Gastroesophageal sphincter (tissue), 4 donors: ENCODE measurements at regions not wholly inside any gene's neighbourhood (a gene's known extent, or its start where the extent isn't known, plus 50 kb on each side); places are given as distances from the start of the nearest gene placed in this dataset.

ENCODE experiments used
- ATAC-seq: fragments of 150-250 bp; one replicate; pipeline ENCODE4 v1.9.1; 2016; ENCODE audit warnings: mild to moderate bottlenecking, moderate library complexity
- H3K27ac ChIP-seq, 4 donors: fragments of 200-600 bp; sonication (generic) in 3 of 4; 1 replicate in 3 of 4; 2 replicates in 1 of 4; pipeline ENCODE4 v1.5.1; 2016 to 2019
- H3K27me3 ChIP-seq: fragments of 200-600 bp; sonication (generic); one replicate; pipeline ENCODE4 v1.5.1; 2019
- H3K36me3 ChIP-seq, 2 donors: fragments of 200-600 bp; sonication (generic); one replicate each; pipeline ENCODE4 v1.5.1; 2019; ENCODE audit warnings: control low read depth in 1 of 2
- H3K4me1 ChIP-seq, 3 donors: fragments of 200-600 bp; sonication (generic); 1 replicate in 2 of 3; 2 replicates in 1 of 3; pipeline ENCODE4 v1.5.1; 2016 to 2019; ENCODE audit warnings: control low read depth in 2 of 3
- H3K4me3 ChIP-seq, 2 donors: fragments of 200-600 bp; sonication (generic); one replicate each; pipeline ENCODE4 v1.5.1; 2019; ENCODE audit warnings: mild to moderate bottlenecking in 1 of 2, moderate library complexity in 1 of 2
- H3K9me3 ChIP-seq, 3 donors: fragments of 200-600 bp; sonication (generic); one replicate each; pipeline ENCODE4 v1.5.1; 2017 to 2019; ENCODE audit warnings: control low read depth in 2 of 3
- EP300 ChIP-seq: sonication (generic); formaldehyde crosslinking; IDR thresholded peaks from one replicate; pipeline ENCODE4 v1.6.1; 2017; ENCODE audit warnings: antibody characterized with exemption, mild to moderate bottlenecking
- POLR2A ChIP-seq, 2 donors: fragments of 450-650 bp; IDR thresholded peaks; one replicate each; pipeline ENCODE4 v1.6.1; 2017; ENCODE audit warnings: antibody characterized with exemption in 2 of 2, mild to moderate bottlenecking in 2 of 2, moderate library complexity in 1 of 2
- POLR2AphosphoS5 ChIP-seq: sonication (generic); formaldehyde crosslinking; IDR thresholded peaks from one replicate; pipeline ENCODE4 v1.6.1; 2017; ENCODE audit warnings: antibody characterized with exemption
- WGBS, 2 donors: methylation state at CpG; one replicate each; pipeline ENCODE4 v1.1.5; 2018; ENCODE audit warnings: low coverage in 1 of 2; 5-methylcytosine and 5-hydroxymethylcytosine counted together
- TF ChIP-seq, protein P1 (sequence below), 4 experiments: fragments of 200-600 bp in 2 of 4; fragments of 450-650 bp in 2 of 4; sonication (generic) in 1 of 4; IDR thresholded peaks; one replicate each; pipeline ENCODE4 v1.5.1; 2017 to 2019; ENCODE audit warnings: antibody characterized with exemption in 4 of 4, mild to moderate bottlenecking in 2 of 4, moderate library complexity in 2 of 4

DNA sequence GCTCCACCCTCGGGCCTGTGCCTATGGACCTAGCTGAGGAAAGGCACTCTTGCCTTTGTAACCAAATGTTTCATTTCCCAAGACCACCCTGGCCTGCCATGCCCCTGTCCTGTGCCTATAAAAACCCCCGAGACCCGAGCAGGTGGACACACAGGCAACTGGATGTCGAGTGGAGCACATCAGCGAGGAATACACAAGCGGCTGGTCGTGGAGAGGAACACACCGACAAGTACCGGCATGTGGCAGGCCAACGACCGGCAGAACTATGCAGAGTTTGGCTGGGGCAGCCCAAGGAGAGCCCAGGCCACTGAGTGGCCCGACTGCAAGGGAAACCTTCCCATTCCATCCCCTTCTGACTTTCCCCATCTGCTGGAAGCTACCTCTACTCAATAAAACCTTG is 1963.8 kb upstream of the CELF4 start:
- Histone ChIP-seq H3K4me1 (no peaks in the 10 kb centered on the region), H3K4me3 (no peak overlapping the region), H3K27me3 (no peaks in the 10 kb centered on the region), H3K27ac (no peak overlapping the region), H3K36me3 (no peaks in the 10 kb centered on the region), H3K9me3 (no peaks in the 10 kb centered on the region)
- ATAC-seq, result no peak
- no peak for TF ChIP-seq POLR2A (IDR thresholded peaks at IDR 0.05)
- TF ChIP-seq EP300, result no peak
- TF ChIP-seq POLR2AphosphoS5, result no peak
- TF ChIP-seq, protein P1, sequence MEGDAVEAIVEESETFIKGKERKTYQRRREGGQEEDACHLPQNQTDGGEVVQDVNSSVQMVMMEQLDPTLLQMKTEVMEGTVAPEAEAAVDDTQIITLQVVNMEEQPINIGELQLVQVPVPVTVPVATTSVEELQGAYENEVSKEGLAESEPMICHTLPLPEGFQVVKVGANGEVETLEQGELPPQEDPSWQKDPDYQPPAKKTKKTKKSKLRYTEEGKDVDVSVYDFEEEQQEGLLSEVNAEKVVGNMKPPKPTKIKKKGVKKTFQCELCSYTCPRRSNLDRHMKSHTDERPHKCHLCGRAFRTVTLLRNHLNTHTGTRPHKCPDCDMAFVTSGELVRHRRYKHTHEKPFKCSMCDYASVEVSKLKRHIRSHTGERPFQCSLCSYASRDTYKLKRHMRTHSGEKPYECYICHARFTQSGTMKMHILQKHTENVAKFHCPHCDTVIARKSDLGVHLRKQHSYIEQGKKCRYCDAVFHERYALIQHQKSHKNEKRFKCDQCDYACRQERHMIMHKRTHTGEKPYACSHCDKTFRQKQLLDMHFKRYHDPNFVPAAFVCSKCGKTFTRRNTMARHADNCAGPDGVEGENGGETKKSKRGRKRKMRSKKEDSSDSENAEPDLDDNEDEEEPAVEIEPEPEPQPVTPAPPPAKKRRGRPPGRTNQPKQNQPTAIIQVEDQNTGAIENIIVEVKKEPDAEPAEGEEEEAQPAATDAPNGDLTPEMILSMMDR (IDR thresholded peaks at IDR 0.05), result no peak
- WGBS, 2 donors, result 100% methylated on average over 1 to 4 of the region's 12 CpGs

DNA sequence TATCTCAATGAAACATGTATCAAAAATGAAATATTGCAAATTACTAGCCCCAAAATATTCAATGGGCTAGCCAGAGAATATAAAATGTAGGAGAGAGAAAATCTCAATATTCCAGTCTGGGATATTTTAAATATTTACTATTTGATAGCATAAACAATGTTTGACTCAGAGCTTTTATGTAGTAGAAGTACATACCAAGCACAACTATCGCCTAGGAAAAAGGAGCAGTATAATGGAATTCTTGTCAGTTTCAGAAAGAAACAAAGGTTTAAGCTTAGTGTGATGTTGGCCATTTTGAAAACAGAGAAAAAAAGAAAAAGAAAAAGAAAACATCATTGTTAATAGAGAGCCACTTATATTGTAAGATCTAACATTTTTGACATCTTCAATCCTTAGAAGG is 1961.9 kb upstream of the CELF4 start:
- Histone ChIP-seq H3K4me3 (no peak overlapping the region), H3K27ac (no peak overlapping the region), H3K27me3 (no peaks in the 10 kb centered on the region), H3K9me3 (no peaks in the 10 kb centered on the region), H3K4me1 (no peaks in the 10 kb centered on the region), H3K36me3 (no peaks in the 10 kb centered on the region)
- TF ChIP-seq POLR2AphosphoS5 (no peak), EP300 (no peak), POLR2A (IDR thresholded peaks at IDR 0.05) (no peak)
- TF ChIP-seq, protein P1 (IDR thresholded peaks at IDR 0.05), result no peak
- 18 to 31% methylated on average over 1 of the region's 1 CpG for WGBS, 2 donors
- ATAC-seq, result no peak

DNA sequence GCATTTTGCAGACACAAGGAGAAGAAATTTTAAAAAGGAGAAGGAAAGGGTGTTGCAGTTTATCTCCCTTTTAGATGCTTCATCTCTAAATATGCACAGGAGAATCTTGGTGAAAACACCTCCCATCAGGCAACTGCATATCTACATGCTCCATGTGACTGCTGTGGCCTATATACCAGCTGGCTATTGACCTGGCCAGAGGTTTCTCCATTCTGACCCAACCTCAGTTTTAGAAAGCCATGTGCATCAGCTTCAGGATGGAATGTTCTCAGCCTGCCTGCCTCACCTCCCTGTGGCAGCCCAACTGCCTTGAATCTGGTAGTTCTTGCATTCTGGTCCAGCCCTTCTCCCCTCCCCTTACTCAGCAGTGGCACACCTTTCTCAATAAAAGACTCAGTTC is 1958.8 kb upstream of the CELF4 start:
- Histone ChIP-seq H3K27ac (no peak overlapping the region), H3K4me3 (no peak overlapping the region), H3K4me1 (no peaks in the 10 kb centered on the region), H3K36me3 (no peaks in the 10 kb centered on the region), H3K9me3 (no peaks in the 10 kb centered on the region), H3K27me3 (no peaks in the 10 kb centered on the region)
- no peak for ATAC-seq
- TF ChIP-seq POLR2A (IDR thresholded peaks at IDR 0.05) (no peak), EP300 (no peak), POLR2AphosphoS5 (no peak)
- TF ChIP-seq, protein P1 (IDR thresholded peaks at IDR 0.05), result no peak

DNA sequence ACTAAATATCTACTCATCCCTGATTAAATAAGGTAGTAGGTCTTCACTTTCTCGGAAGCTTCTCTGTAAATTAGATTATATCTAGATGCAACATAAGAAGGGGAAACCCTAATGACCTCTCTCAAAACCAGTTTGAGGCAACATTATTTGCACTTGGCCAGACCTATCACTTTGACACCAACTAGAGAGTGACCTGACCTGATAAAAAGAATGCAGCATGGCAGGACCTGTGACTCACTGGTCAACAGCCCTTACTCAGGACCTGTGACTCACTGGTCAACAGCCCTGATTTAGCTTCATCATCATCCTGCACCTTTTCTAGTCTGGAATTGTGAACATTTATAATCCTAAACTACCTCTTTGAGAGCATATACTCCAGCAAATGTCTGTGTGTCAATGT is 1957.7 kb upstream of the CELF4 start:
- Histone ChIP-seq H3K27ac (no peak overlapping the region), H3K4me1 (no peaks in the 10 kb centered on the region), H3K4me3 (no peak overlapping the region), H3K9me3 (no peaks in the 10 kb centered on the region), H3K36me3 (no peaks in the 10 kb centered on the region), H3K27me3 (no peaks in the 10 kb centered on the region)
- no peak for ATAC-seq
- 93 to 100% methylated on average over 1 of the region's 1 CpG for WGBS, 2 donors
- no peak for TF ChIP-seq POLR2A (IDR thresholded peaks at IDR 0.05)
- TF ChIP-seq, protein P1 (IDR thresholded peaks at IDR 0.05), result no peak
- no peak for TF ChIP-seq EP300
- TF ChIP-seq POLR2AphosphoS5, result no peak

DNA sequence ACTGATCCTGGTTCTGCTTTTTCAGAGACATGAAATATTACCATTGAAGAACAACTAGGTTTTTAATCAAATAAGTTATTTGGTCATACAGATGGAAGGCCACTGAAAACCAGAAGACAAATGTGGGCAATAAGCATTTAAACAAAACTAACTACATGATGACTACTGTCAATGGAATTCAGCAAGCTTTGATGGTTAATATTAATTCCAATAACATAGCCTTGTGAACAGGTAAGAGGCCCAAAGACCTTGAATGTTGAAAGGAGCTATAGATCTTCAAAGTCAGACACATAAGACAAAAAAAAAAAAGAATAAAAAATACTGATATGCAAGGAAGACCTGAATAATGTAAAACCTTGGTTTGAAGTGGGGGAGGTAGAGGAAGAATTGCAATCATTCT is 1955.6 kb upstream of the CELF4 start:
- Histone ChIP-seq H3K27me3 (no peaks in the 10 kb centered on the region), H3K4me3 (no peak overlapping the region), H3K9me3 (no peaks in the 10 kb centered on the region), H3K4me1 (no peaks in the 10 kb centered on the region), H3K36me3 (no peaks in the 10 kb centered on the region), H3K27ac (no peak overlapping the region)
- no peak for ATAC-seq
- TF ChIP-seq POLR2A (IDR thresholded peaks at IDR 0.05) (no peak), POLR2AphosphoS5 (no peak), EP300 (no peak)
- TF ChIP-seq, protein P1 (IDR thresholded peaks at IDR 0.05), result no peak
